GM23338 (cell line): ENCODE measurements at regions not wholly inside any gene's neighbourhood (a gene's known extent, or its start where the extent isn't known, plus 50 kb on each side); places are given as distances from the start of the nearest gene placed in this dataset.

Experiments used
- ATAC-seq: fragments of 200-7000 bp; cut with Tn5 transposase; 3 replicates; pipeline ENCODE4 v1.9.1; 2020
- DNase-seq: peaks from one replicate; pipeline ENCODE4 v3.0.0-alpha.2; 2015; ENCODE audit warnings: low spot score
- H2AFZ ChIP-seq: fragments of 200-600 bp; sonication (generic); 2 replicates; pipeline ENCODE4 v1.8.0; 2016; ENCODE audit warnings: antibody characterized with exemption, mild to moderate bottlenecking, moderate library complexity
- H3F3A ChIP-seq: fragments of 200-600 bp; sonication (generic); replicated peaks from 2 replicates; pipeline ENCODE4 v1.8.0; 2017; ENCODE audit warnings: antibody characterized with exemption, mixed run types, low read depth
- H3K27ac ChIP-seq: fragments of 200-600 bp; sonication (generic); 2 replicates; pipeline ENCODE4 v1.6.1; 2016; ENCODE audit warnings: low read depth
- H3K27me3 ChIP-seq: fragments of 200-600 bp; sonication (generic); 2 replicates; pipeline ENCODE4 v1.8.0; 2016; ENCODE audit warnings: mild to moderate bottlenecking, mixed run types, moderate library complexity; ENCODE audit not compliant: insufficient read depth
- H3K36me3 ChIP-seq: fragments of 200-600 bp; sonication (generic); 2 replicates; pipeline ENCODE4 v1.8.0; 2016; ENCODE audit warnings: mild to moderate bottlenecking; ENCODE audit not compliant: insufficient read depth
- H3K4me1 ChIP-seq: fragments of 200-600 bp; sonication (generic); 2 replicates; pipeline ENCODE4 v1.8.0; 2016; ENCODE audit warnings: mild to moderate bottlenecking, moderate library complexity; ENCODE audit not compliant: insufficient read depth
- H3K4me2 ChIP-seq: fragments of 200-600 bp; sonication (generic); 2 replicates; pipeline ENCODE4 v1.7.1; 2017; ENCODE audit warnings: mixed run types
- H3K4me3 ChIP-seq: fragments of 200-600 bp; sonication (generic); 2 replicates; pipeline ENCODE4 v1.6.1; 2016; ENCODE audit warnings: mixed run types
- H3K79me2 ChIP-seq: fragments of 200-600 bp; sonication (generic); replicated peaks from 2 replicates; pipeline ENCODE4 v1.8.0; 2017; ENCODE audit warnings: mild to moderate bottlenecking; ENCODE audit not compliant: insufficient read depth
- H3K9me2 ChIP-seq: fragments of 200-600 bp; sonication (generic); 2 replicates; pipeline ENCODE4 v1.8.0; 2017; ENCODE audit not compliant: insufficient read depth
- H4K20me1 ChIP-seq: fragments of 200-600 bp; sonication (generic); replicated peaks from 2 replicates; pipeline ENCODE4 v1.8.0; 2017; ENCODE audit warnings: mild to moderate bottlenecking; ENCODE audit not compliant: insufficient read depth
- H3K27ac Mint-ChIP-seq: 2 replicates; pipeline ENCODE4 v1.8.0; 2020; ENCODE audit warnings: inconsistent platforms, mild to moderate bottlenecking, moderate library complexity, mixed read lengths
- H3K27me3 Mint-ChIP-seq: 3 replicates; pipeline ENCODE4 v1.8.0; 2022; ENCODE audit warnings: low read depth, mild to moderate bottlenecking, moderate library complexity, mixed read lengths, inconsistent platforms; ENCODE audit not compliant: insufficient read depth, poor library complexity
- H3K36me3 Mint-ChIP-seq: 3 replicates; pipeline ENCODE4 v1.8.0; 2021; ENCODE audit warnings: low read depth, mild to moderate bottlenecking, inconsistent platforms, moderate library complexity, mixed read lengths
- H3K4me1 Mint-ChIP-seq: 3 replicates; pipeline ENCODE4 v1.8.0; 2020; ENCODE audit warnings: mild to moderate bottlenecking, inconsistent platforms, mixed read lengths
- H3K4me3 Mint-ChIP-seq: 3 replicates; pipeline ENCODE4 v1.8.0; 2021; ENCODE audit warnings: moderate library complexity, mild to moderate bottlenecking, inconsistent platforms, mixed read lengths
- H3K9me3 Mint-ChIP-seq: 3 replicates; pipeline ENCODE4 v1.8.0; 2020; ENCODE audit warnings: moderate library complexity, mild to moderate bottlenecking, inconsistent platforms, mixed read lengths
- CREB1 ChIP-seq: fragments of 250-450 bp; sonication (Bioruptor Pico); IDR thresholded peaks from 2 replicates; pipeline ENCODE4 v1.5.0; 2020; ENCODE audit warnings: low read depth, mild to moderate bottlenecking, moderate library complexity
- CTCF ChIP-seq, 2 experiments: fragments of 200-600 bp in 1 of 2; sonication (generic) in 1 of 2; conservative IDR thresholded peaks; 2 replicates each; pipeline versions ENCODE4 v1.5.1 to v1.6.1; 2016 to 2017; ENCODE audit warnings: antibody characterized with exemption in 2 of 2, low read depth in 2 of 2, mild to moderate bottlenecking in 2 of 2, moderate library complexity in 1 of 2
- EZH2 ChIP-seq: fragments of 200-600 bp; sonication (generic); IDR thresholded peaks from one replicate; pipeline ENCODE4 v1.8.0; 2017; ENCODE audit warnings: antibody characterized with exemption, mild to moderate bottlenecking, low read depth; ENCODE audit not compliant: unreplicated experiment
- EZH2phosphoT487 ChIP-seq: fragments of 200-600 bp; sonication (generic); IDR thresholded peaks from one replicate; pipeline ENCODE4 v1.8.1; 2018; ENCODE audit warnings: antibody characterized with exemption; ENCODE audit not compliant: unreplicated experiment
- JUNB ChIP-seq: IDR thresholded peaks from one replicate; pipeline ENCODE4 v1.6.1; 2016; ENCODE audit warnings: antibody characterized with exemption; ENCODE audit not compliant: unreplicated experiment
- STAT1 ChIP-seq: IDR thresholded peaks from one replicate; pipeline ENCODE4 v1.6.1; 2016; ENCODE audit warnings: antibody characterized with exemption; ENCODE audit not compliant: unreplicated experiment
- ZNF331 ChIP-seq: fragments of 250-450 bp; sonication (Bioruptor Pico); IDR thresholded peaks from 2 replicates; pipeline ENCODE4 v1.5.0; 2020; ENCODE audit warnings: low read depth, mild to moderate bottlenecking, moderate library complexity
- TF ChIP-seq, protein P1 (sequence below): IDR thresholded peaks from one replicate; pipeline ENCODE4 v1.6.1; 2018; ENCODE audit warnings: antibody characterized with exemption; ENCODE audit not compliant: unreplicated experiment
- TF ChIP-seq, protein P2 (sequence below): fragments of 250-450 bp; sonication (Bioruptor Pico); IDR thresholded peaks from 2 replicates; pipeline ENCODE4 v1.5.0; 2020; ENCODE audit warnings: mild to moderate bottlenecking, moderate library complexity

DNA sequence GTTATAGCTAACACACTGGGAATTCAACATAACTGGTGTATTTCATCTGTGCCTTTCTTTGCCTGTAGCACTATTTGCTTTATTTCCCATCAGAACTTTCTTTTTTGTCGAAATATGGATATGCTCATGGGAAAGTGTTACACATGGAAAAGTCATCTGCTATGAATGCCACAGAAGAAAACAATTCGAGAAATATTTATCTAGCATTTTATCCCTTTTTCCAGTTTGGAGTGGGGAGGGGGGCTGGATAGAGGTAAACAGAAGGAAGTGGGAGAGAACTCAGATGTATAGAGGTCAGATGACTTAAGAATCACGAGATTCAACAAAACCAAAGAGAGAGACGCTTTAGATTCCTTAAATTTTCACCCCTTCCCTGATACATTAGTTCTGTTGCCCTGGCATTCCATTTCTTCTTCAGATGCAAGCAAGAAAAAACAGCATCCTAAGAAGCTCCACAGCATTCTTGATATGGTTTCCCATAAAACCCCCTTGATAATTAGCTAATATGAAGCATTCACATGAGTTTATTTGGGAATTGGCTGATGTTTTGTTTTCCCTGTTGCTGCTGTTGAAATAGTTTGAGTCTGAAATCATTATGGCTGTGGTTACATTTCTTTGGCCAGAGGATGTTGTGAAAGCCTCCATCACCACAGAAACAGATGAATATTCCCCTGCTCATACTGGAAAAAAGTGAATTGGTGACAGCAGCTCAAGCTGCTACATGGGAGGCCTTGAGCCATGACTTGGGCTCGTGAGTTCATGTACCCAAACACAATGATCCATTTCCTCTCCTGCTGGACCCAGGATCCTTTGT is 335.8 kb upstream of the DAB2 start:
- no peak for ATAC-seq

GRCh38 chr5:39759701-39760100 is 334.9 kb upstream of the DAB2 start:
- no peak overlapping the region for H3K27ac Mint-ChIP-seq
- Histone ChIP-seq H3K27me3 (no peaks in the 10 kb centered on the region), H3K27ac (no peak overlapping the region), H2AFZ (no peak overlapping the region), H3K4me2 (no peak overlapping the region), H4K20me1 (no peaks in the 10 kb centered on the region), H3K36me3 (no peaks in the 10 kb centered on the region), H3K9me2 (no peaks in the 10 kb centered on the region), H3K79me2 (no peaks in the 10 kb centered on the region), H3F3A (no peaks in the 10 kb centered on the region), H3K4me3 (no peak overlapping the region), H3K4me1 (no peaks in the 10 kb centered on the region)
- ATAC-seq, result no peak
- H3K36me3 Mint-ChIP-seq, result no peaks in the 10 kb centered on the region
- no peaks in the 10 kb centered on the region for H3K27me3 Mint-ChIP-seq
- no peak for DNase-seq
- no peaks in the 10 kb centered on the region for H3K4me1 Mint-ChIP-seq
- H3K9me3 Mint-ChIP-seq, result no peaks in the 10 kb centered on the region
- H3K4me3 Mint-ChIP-seq, result no peak overlapping the region
- TF ChIP-seq ZNF331 (CRISPR knock-in tag) (no peak), STAT1 (no peak), CREB1 (no peak), JUNB (no peak), EZH2 (no peak), EZH2phosphoT487 (no peak), CTCF (conservative IDR thresholded peaks at IDR 0.05; ENCODE audit: low read depth in 2 of 2) (no peak)
- TF ChIP-seq, protein P1, sequence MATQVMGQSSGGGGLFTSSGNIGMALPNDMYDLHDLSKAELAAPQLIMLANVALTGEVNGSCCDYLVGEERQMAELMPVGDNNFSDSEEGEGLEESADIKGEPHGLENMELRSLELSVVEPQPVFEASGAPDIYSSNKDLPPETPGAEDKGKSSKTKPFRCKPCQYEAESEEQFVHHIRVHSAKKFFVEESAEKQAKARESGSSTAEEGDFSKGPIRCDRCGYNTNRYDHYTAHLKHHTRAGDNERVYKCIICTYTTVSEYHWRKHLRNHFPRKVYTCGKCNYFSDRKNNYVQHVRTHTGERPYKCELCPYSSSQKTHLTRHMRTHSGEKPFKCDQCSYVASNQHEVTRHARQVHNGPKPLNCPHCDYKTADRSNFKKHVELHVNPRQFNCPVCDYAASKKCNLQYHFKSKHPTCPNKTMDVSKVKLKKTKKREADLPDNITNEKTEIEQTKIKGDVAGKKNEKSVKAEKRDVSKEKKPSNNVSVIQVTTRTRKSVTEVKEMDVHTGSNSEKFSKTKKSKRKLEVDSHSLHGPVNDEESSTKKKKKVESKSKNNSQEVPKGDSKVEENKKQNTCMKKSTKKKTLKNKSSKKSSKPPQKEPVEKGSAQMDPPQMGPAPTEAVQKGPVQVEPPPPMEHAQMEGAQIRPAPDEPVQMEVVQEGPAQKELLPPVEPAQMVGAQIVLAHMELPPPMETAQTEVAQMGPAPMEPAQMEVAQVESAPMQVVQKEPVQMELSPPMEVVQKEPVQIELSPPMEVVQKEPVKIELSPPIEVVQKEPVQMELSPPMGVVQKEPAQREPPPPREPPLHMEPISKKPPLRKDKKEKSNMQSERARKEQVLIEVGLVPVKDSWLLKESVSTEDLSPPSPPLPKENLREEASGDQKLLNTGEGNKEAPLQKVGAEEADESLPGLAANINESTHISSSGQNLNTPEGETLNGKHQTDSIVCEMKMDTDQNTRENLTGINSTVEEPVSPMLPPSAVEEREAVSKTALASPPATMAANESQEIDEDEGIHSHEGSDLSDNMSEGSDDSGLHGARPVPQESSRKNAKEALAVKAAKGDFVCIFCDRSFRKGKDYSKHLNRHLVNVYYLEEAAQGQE, result no peak
- TF ChIP-seq, protein P2, sequence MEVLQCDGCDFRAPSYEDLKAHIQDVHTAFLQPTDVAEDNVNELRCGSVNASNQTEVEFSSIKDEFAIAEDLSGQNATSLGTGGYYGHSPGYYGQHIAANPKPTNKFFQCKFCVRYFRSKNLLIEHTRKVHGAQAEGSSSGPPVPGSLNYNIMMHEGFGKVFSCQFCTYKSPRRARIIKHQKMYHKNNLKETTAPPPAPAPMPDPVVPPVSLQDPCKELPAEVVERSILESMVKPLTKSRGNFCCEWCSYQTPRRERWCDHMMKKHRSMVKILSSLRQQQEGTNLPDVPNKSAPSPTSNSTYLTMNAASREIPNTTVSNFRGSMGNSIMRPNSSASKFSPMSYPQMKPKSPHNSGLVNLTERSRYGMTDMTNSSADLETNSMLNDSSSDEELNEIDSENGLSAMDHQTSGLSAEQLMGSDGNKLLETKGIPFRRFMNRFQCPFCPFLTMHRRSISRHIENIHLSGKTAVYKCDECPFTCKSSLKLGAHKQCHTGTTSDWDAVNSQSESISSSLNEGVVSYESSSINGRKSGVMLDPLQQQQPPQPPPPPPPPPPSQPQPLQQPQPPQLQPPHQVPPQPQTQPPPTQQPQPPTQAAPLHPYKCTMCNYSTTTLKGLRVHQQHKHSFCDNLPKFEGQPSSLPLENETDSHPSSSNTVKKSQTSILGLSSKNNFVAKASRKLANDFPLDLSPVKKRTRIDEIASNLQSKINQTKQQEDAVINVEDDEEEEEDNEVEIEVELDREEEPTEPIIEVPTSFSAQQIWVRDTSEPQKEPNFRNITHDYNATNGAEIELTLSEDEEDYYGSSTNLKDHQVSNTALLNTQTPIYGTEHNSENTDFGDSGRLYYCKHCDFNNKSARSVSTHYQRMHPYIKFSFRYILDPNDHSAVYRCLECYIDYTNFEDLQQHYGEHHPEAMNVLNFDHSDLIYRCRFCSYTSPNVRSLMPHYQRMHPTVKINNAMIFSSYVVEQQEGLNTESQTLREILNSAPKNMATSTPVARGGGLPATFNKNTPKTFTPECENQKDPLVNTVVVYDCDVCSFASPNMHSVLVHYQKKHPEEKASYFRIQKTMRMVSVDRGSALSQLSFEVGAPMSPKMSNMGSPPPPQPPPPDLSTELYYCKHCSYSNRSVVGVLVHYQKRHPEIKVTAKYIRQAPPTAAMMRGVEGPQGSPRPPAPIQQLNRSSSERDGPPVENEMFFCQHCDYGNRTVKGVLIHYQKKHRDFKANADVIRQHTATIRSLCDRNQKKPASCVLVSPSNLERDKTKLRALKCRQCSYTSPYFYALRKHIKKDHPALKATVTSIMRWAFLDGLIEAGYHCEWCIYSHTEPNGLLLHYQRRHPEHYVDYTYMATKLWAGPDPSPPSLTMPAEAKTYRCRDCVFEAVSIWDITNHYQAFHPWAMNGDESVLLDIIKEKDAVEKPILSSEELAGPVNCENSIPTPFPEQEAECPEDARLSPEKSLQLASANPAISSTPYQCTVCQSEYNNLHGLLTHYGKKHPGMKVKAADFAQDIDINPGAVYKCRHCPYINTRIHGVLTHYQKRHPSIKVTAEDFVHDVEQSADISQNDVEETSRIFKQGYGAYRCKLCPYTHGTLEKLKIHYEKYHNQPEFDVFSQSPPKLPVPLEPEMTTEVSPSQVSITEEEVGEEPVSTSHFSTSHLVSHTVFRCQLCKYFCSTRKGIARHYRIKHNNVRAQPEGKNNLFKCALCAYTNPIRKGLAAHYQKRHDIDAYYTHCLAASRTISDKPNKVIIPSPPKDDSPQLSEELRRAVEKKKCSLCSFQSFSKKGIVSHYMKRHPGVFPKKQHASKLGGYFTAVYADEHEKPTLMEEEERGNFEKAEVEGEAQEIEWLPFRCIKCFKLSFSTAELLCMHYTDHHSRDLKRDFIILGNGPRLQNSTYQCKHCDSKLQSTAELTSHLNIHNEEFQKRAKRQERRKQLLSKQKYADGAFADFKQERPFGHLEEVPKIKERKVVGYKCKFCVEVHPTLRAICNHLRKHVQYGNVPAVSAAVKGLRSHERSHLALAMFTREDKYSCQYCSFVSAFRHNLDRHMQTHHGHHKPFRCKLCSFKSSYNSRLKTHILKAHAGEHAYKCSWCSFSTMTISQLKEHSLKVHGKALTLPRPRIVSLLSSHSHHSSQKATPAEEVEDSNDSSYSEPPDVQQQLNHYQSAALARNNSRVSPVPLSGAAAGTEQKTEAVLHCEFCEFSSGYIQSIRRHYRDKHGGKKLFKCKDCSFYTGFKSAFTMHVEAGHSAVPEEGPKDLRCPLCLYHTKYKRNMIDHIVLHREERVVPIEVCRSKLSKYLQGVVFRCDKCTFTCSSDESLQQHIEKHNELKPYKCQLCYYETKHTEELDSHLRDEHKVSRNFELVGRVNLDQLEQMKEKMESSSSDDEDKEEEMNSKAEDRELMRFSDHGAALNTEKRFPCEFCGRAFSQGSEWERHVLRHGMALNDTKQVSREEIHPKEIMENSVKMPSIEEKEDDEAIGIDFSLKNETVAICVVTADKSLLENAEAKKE (CRISPR knock-in tag), result no peak

More for the DNA sequence above, 335.8 kb upstream of the DAB2 start:
- no peak for TF ChIP-seq EZH2
- H4K20me1 ChIP-seq, result no peaks in the 10 kb centered on the region
- DNase-seq, result no peak
- H3K27ac Mint-ChIP-seq, result no peak overlapping the region
- H3K36me3 ChIP-seq, result no peaks in the 10 kb centered on the region
- no peaks in the 10 kb centered on the region for H3K79me2 ChIP-seq
- H3K27me3 ChIP-seq, result no peaks in the 10 kb centered on the region
- no peak overlapping the region for H3K4me3 Mint-ChIP-seq
- H3K36me3 Mint-ChIP-seq, result no peaks in the 10 kb centered on the region
- H3K4me1 Mint-ChIP-seq, result no peaks in the 10 kb centered on the region
- no peaks in the 10 kb centered on the region for H3F3A ChIP-seq
- H3K4me1 ChIP-seq, result no peaks in the 10 kb centered on the region
- H3K4me2 ChIP-seq, result no peak overlapping the region
- H3K27me3 Mint-ChIP-seq, result no peaks in the 10 kb centered on the region
- no peaks in the 10 kb centered on the region for H3K9me2 ChIP-seq
- H3K27ac ChIP-seq, result no peak overlapping the region
- H2AFZ ChIP-seq, result peak overlapping the region; percentile 26; the same call in 1 of the 2 replicates
- H3K4me3 ChIP-seq, result no peak overlapping the region
- H3K9me3 Mint-ChIP-seq, result no peaks in the 10 kb centered on the region
